Pons (tissue), 1 donor: ENCODE measurements at regions not wholly inside any gene's neighbourhood (a gene's known extent, or its start where the extent isn't known, plus 50 kb on each side); places are given as distances from the start of the nearest gene placed in this dataset.
"Not testable (repeated sequence)": the region's sequence is repeated elsewhere in the genome, so short reads cannot be mapped to it uniquely, and the experiment has no call there.

Source experiments
- DNase-seq: peaks from one replicate; pipeline ENCODE4 v3.0.0-alpha.2; 2016; ENCODE audit warnings: low spot score

- no peak for DNase-seq
Observed at GRCh38 chrX:74179990-74180389, 124.0 kb upstream of the ZCCHC13 start.

GRCh38 chrX:74179499-74179898, 124.5 kb upstream of the ZCCHC13 start:
- DNase-seq, result no peak

- no peak for DNase-seq
Observed at GRCh38 chrX:74179071-74179470, 124.9 kb upstream of the ZCCHC13 start.

- no peak for DNase-seq
Observed at GRCh38 chrX:74178536-74178935, 125.4 kb upstream of the ZCCHC13 start.

- DNase-seq, result no peak
Observed at GRCh38 chrX:74171465-74171864, 132.5 kb upstream of the ZCCHC13 start.

GRCh38 chrX:74162199-74162598, 141.8 kb upstream of the ZCCHC13 start:
- no peak for DNase-seq

GRCh38 chrX:74160816-74161215, 143.2 kb upstream of the ZCCHC13 start:
- DNase-seq, result no peak

- DNase-seq, result no peak
Observed at GRCh38 chrX:74160358-74160757, 143.6 kb upstream of the ZCCHC13 start.

GRCh38 chrX:74147439-74147838, 156.5 kb upstream of the ZCCHC13 start:
- no peak for DNase-seq

GRCh38 chrX:74138943-74139342, 165.0 kb upstream of the ZCCHC13 start:
- no peak for DNase-seq

- DNase-seq, result peak; percentile 58
Observed at GRCh38 chrX:74133156-74133796, 170.7 kb upstream of the ZCCHC13 start.

GRCh38 chrX:74132280-74132679, 171.7 kb upstream of the ZCCHC13 start:
- no peak for DNase-seq

GRCh38 chrX:74119016-74119910, 184.7 kb upstream of the ZCCHC13 start:
- DNase-seq, result no peak

GRCh38 chrX:74117962-74118902, 185.7 kb upstream of the ZCCHC13 start:
- DNase-seq, result no peak

- DNase-seq, result no peak
Observed at GRCh38 chrX:74111245-74111644, 192.7 kb upstream of the ZCCHC13 start.

GRCh38 chrX:74107666-74108065, 196.3 kb upstream of the ZCCHC13 start:
- no peak for DNase-seq

GRCh38 chrX:74104356-74105015, 199.5 kb upstream of the ZCCHC13 start:
- no peak for DNase-seq

- DNase-seq, result not testable (repeated sequence)
Observed at GRCh38 chrX:74098407-74098806, 205.6 kb upstream of the ZCCHC13 start.

- DNase-seq, result no peak
Observed at GRCh38 chrX:74090049-74090448, 213.9 kb upstream of the ZCCHC13 start.

- DNase-seq, result no peak
Observed at GRCh38 chrX:74085642-74086236, 218.2 kb upstream of the ZCCHC13 start.

GRCh38 chrX:74080165-74080564, 223.8 kb upstream of the ZCCHC13 start:
- DNase-seq, result no peak
